Common myeloid progenitor, CD34-positive (primary cell): ENCODE measurements at regions not wholly inside any gene's neighbourhood (a gene's known extent, or its start where the extent isn't known, plus 50 kb on each side); places are given as distances from the start of the nearest gene placed in this dataset.

Source experiments
- CTCF ChIA-PET: fragments of 350-600 bp; sonication (Branson Sonifier 250); formaldehyde crosslinking; loops from one replicate; lab custom pipeline; 2021; ENCODE audit warnings: antibody characterized with exemption; lab: Charles Lee
- POLR2A ChIA-PET: fragments of 350-600 bp; sonication (Branson Sonifier 250); formaldehyde crosslinking; loops from one replicate; lab custom pipeline; 2021; ENCODE audit warnings: antibody characterized with exemption; lab: Charles Lee
- DNase-seq, 3 donors: peaks; one replicate each; pipeline versions ENCODE4 v3.0.0 to v3.0.0-alpha.2; 2013
- H3K27ac ChIP-seq, 2 experiments: 1 replicate in 1 of 2; 2 replicates in 1 of 2; pipeline ENCODE4 v1.7.0; 2013; ENCODE audit warnings: inconsistent platforms in 2 of 2, low read length in 2 of 2, mild to moderate bottlenecking in 2 of 2, low read depth in 1 of 2, moderate library complexity in 1 of 2; ENCODE audit not compliant: severe bottlenecking in 2 of 2, insufficient read depth in 1 of 2, poor library complexity in 1 of 2
- H3K27me3 ChIP-seq, 5 experiments: replicated peaks in 2 of 5; 1 replicate in 3 of 5; 2 replicates in 2 of 5; pipeline versions ENCODE4 v1.6.1 to v1.7.0; 2013; ENCODE audit warnings: low read length in 4 of 5, mild to moderate bottlenecking in 2 of 5, moderate library complexity in 2 of 5, inconsistent platforms in 1 of 5; ENCODE audit not compliant: insufficient read depth in 5 of 5, control insufficient read depth in 4 of 5
- H3K36me3 ChIP-seq, 4 experiments: 1 replicate in 2 of 4; 2 replicates in 2 of 4; pipeline versions ENCODE4 v1.6.1 to v1.7.0; 2013; ENCODE audit warnings: low read length in 3 of 4, control low read depth in 1 of 4, mild to moderate bottlenecking in 1 of 4; ENCODE audit not compliant: control insufficient read depth in 4 of 4, insufficient read depth in 4 of 4
- H3K4me1 ChIP-seq, 4 experiments: 1 replicate in 3 of 4; 2 replicates in 1 of 4; pipeline versions ENCODE4 v1.6.1 to v1.7.1; 2013; ENCODE audit warnings: low read length in 3 of 4, mild to moderate bottlenecking in 3 of 4, control low read depth in 1 of 4, inconsistent platforms in 1 of 4, moderate library complexity in 1 of 4; ENCODE audit not compliant: control insufficient read depth in 4 of 4, insufficient read depth in 4 of 4; ENCODE audit errors: control extremely low read depth in 1 of 4
- H3K4me3 ChIP-seq, 7 experiments: 1 replicate in 4 of 7; 2 replicates in 3 of 7; pipeline versions ENCODE4 v1.5.1 to v1.7.0; 2013; ENCODE audit warnings: mild to moderate bottlenecking in 7 of 7, low read length in 6 of 7, moderate library complexity in 6 of 7, inconsistent platforms in 2 of 7, low read depth in 2 of 7, control low read depth in 1 of 7; ENCODE audit not compliant: insufficient read depth in 4 of 7, control insufficient read depth in 1 of 7; ENCODE audit errors: extremely low read depth in 1 of 7
- H3K9me3 ChIP-seq, 5 experiments: 1 replicate in 4 of 5; 2 replicates in 1 of 5; pipeline versions ENCODE4 v1.6.1 to v1.7.1; 2013; ENCODE audit warnings: low read length in 4 of 5, mild to moderate bottlenecking in 2 of 5, inconsistent platforms in 1 of 5, low read depth in 1 of 5, moderate library complexity in 1 of 5; ENCODE audit not compliant: control insufficient read depth in 4 of 5, insufficient read depth in 2 of 5; ENCODE audit errors: control extremely low read depth in 1 of 5
- WGBS: methylation state at CpG from one replicate; pipeline ENCODE4 v1.1.5; 2013; ENCODE audit not compliant: insufficient coverage; 5-methylcytosine and 5-hydroxymethylcytosine counted together

DNA sequence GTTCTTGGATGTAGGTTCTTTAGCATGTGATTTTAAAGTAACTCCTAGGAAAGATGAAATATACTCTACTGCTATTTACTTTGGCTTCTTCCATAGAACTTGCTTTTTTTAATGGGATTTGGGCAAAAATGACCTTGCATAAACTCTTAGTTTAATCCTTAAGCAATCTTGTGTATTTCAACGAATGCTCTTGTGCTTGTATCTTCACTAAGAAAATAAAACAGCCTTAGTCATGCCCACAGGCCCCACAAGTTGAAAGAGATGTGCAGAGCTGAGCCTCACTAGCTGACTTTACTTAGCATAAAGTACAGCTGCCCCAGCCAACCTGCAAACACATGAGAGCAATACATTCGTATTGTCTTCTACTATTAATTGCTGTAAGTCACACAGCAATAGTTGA lies 1609.2 kb downstream of the STIM2 start:
- Histone ChIP-seq H3K9me3 (peaks cover 0 to 1% (median 0%) of the 10 kb centered on the region in 5 experiments), H3K4me3 (no peak overlapping the region), H3K27ac (no peak overlapping the region), H3K27me3 (no peaks in the 10 kb centered on the region), H3K4me1 (no peaks in the 10 kb centered on the region), H3K36me3 (no peaks in the 10 kb centered on the region)
- ChIA-PET CTCF (no interaction called here), POLR2A (no interaction called here)
- DNase-seq: no peak
- 92% methylated on average over 1 of the region's 2 CpGs for WGBS

DNA sequence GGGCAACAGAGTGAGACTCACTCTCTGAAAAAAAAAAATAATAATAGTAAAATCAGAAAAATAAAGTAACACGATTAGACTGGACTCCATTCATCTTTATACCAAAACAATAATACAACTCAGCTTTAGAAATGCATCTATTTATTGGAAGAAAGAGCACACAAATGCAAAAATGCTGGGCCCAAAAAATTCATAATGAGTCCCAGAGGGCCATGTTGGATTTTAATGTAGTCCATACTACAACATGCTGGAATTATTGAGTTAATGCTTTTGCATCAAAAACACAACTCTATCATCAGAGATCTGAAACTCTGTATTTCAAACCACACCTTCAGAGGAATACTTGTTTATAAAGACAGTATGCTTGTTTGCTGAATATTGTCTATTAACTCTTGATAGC lies 1614.7 kb downstream of the STIM2 start:
- no peak overlapping the region for H3K4me3 ChIP-seq
- no peak for DNase-seq
- H3K9me3 ChIP-seq: no peaks in the 10 kb centered on the region
- H3K27me3 ChIP-seq: no peaks in the 10 kb centered on the region
- no CpG with 5 or more reads among the region's 1 CpG for WGBS
- no peaks in the 10 kb centered on the region for H3K4me1 ChIP-seq
- no peak overlapping the region for H3K27ac ChIP-seq
- no peaks in the 10 kb centered on the region for H3K36me3 ChIP-seq
- POLR2A ChIA-PET: no interaction called here
- CTCF ChIA-PET: no interaction called here

GRCh38 chr4:28479666-28480065 lies 1619.0 kb downstream of the STIM2 start:
- no peak for DNase-seq
- Histone ChIP-seq H3K27me3 (no peaks in the 10 kb centered on the region), H3K9me3 (no peaks in the 10 kb centered on the region), H3K4me3 (no peak overlapping the region), H3K4me1 (no peaks in the 10 kb centered on the region), H3K27ac (no peak overlapping the region), H3K36me3 (no peaks in the 10 kb centered on the region)
- ChIA-PET CTCF (no interaction called here), POLR2A (no interaction called here)
- no CpG with 5 or more reads among the region's 3 CpGs for WGBS

DNA sequence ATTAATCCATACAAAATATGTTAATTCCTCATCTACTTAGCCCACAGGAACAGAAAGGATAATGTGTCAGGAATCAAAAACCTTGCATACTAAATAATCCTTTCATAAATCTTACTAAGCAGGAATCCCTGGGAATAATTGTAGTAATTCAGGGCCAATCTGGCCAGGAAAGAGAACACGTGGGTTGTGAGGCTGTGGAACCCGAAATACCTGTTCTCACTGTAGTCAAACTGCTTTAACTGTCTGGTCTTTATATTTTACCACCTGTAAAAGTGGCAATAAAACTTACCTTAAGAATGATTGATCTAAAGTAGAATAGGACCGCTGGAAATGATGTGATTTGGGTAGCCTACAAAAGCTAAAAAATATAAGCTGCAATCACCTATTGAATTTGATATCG lies 1620.9 kb downstream of the STIM2 start:
- WGBS: 82% methylated on average over 3 of the region's 4 CpGs
- Histone ChIP-seq H3K27me3 (no peaks in the 10 kb centered on the region), H3K9me3 (no peaks in the 10 kb centered on the region), H3K36me3 (no peaks in the 10 kb centered on the region), H3K4me3 (no peak overlapping the region), H3K27ac (no peak overlapping the region), H3K4me1 (no peaks in the 10 kb centered on the region)
- CTCF ChIA-PET: no interaction called here
- POLR2A ChIA-PET: no interaction called here
- no peak for DNase-seq

DNA sequence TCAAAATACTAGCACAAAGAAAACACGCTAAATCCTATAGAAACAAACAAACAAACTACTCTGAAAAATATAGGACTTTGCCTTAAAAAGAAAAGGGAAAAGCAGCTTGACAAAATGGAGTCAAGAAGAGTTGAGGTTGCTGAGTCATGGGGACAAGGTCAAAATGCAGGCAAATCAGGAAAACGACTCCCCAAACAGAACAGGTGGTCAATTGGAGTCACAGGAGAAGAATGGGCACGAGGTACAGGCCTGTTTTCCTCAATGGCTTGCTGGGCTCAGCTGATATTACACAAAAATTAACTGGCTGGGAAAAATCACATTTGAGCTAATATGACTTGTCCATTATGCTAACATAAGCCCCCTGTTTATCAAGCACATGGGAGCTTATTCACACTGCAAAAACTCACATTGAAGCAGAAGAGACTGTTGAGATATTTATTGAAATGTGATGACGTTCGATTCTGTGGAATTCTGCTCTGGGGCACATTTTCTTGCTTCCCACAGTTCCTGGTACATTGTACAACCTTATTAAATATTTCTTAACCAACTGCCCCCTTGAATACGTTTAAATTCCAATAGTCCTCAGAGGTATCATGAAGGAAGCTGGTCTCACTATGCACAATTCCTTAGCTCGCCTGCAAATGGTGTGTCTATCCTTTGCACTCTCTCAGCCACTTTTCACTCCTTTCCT lies 1622.1 kb downstream of the STIM2 start:
- H3K9me3 ChIP-seq: no peaks in the 10 kb centered on the region
- DNase-seq: no peak
- H3K36me3 ChIP-seq: no peaks in the 10 kb centered on the region
- H3K4me3 ChIP-seq: no peak overlapping the region
- no peaks in the 10 kb centered on the region for H3K4me1 ChIP-seq
- H3K27me3 ChIP-seq: no peaks in the 10 kb centered on the region
- POLR2A ChIA-PET: no interaction called here
- H3K27ac ChIP-seq: no peak overlapping the region
- WGBS: 65% methylated on average over 2 of the region's 7 CpGs
- CTCF ChIA-PET: no interaction called here

GRCh38 chr4:28488021-28488420 lies 1627.4 kb downstream of the STIM2 start:
- Histone ChIP-seq H3K27ac (no peak overlapping the region), H3K4me3 (no peak overlapping the region), H3K36me3 (no peaks in the 10 kb centered on the region), H3K27me3 (no peaks in the 10 kb centered on the region), H3K4me1 (no peaks in the 10 kb centered on the region), H3K9me3 (no peaks in the 10 kb centered on the region)
- no peak for DNase-seq
- WGBS: no CpG with 5 or more reads among the region's 1 CpG
- CTCF ChIA-PET: no interaction called here
- POLR2A ChIA-PET: no interaction called here

GRCh38 chr4:28490669-28491068 lies 1630.0 kb downstream of the STIM2 start:
- DNase-seq: no peak
- H3K4me3 ChIP-seq: no peak overlapping the region
- ChIA-PET CTCF (no interaction called here), POLR2A (no interaction called here)
- no peak overlapping the region for H3K27ac ChIP-seq
- no peaks in the 10 kb centered on the region for H3K27me3 ChIP-seq
- H3K36me3 ChIP-seq: no peaks in the 10 kb centered on the region
- no peaks in the 10 kb centered on the region for H3K4me1 ChIP-seq
- H3K9me3 ChIP-seq: no peaks in the 10 kb centered on the region
- WGBS: 83% methylated on average over 1 of the region's 3 CpGs
